IPS-20b (cell line): ENCODE measurements at regions not wholly inside any gene's neighbourhood (a gene's known extent, or its start where the extent isn't known, plus 50 kb on each side); places are given as distances from the start of the nearest gene placed in this dataset.

Experiments
- H3K27ac ChIP-seq: one replicate; pipeline ENCODE4 v1.5.1; 2013; ENCODE audit warnings: low read length
- H3K27me3 ChIP-seq: 2 replicates; pipeline ENCODE4 v1.6.1; 2013; ENCODE audit warnings: mild to moderate bottlenecking, low read length, inconsistent platforms; ENCODE audit not compliant: insufficient read depth
- H3K36me3 ChIP-seq: 2 replicates; pipeline ENCODE4 v1.6.1; 2013; ENCODE audit warnings: low read depth, mild to moderate bottlenecking, inconsistent platforms, low read length, moderate library complexity; ENCODE audit not compliant: insufficient read depth
- H3K4me1 ChIP-seq: 2 replicates; pipeline ENCODE4 v1.6.1; 2013; ENCODE audit warnings: mild to moderate bottlenecking, control low read depth, inconsistent platforms, low read length, moderate library complexity; ENCODE audit not compliant: insufficient read depth
- H3K4me3 ChIP-seq: 2 replicates; pipeline ENCODE4 v1.5.1; 2013; ENCODE audit warnings: mild to moderate bottlenecking, low read length, inconsistent platforms
- H3K9ac ChIP-seq: 2 replicates; pipeline ENCODE4 v1.6.1; 2013; ENCODE audit warnings: low read depth, mild to moderate bottlenecking, inconsistent platforms, low read length, moderate library complexity
- H3K9me3 ChIP-seq: 2 replicates; pipeline ENCODE4 v1.6.1; 2013; ENCODE audit warnings: mild to moderate bottlenecking, low read depth, low read length, inconsistent platforms; ENCODE audit not compliant: insufficient read depth

GRCh38 chr2:144082777-144083176 lies 437.1 kb downstream of the ZEB2 start:
- H3K9me3 ChIP-seq = no peaks in the 10 kb centered on the region
- no peak overlapping the region for H3K9ac ChIP-seq
- no peak overlapping the region for H3K27ac ChIP-seq
- no peak overlapping the region for H3K4me3 ChIP-seq
- peaks cover 3% of the 10 kb centered on the region; the same call in 1 of the 2 replicates for H3K4me1 ChIP-seq
- no peaks in the 10 kb centered on the region for H3K27me3 ChIP-seq
- H3K36me3 ChIP-seq = no peaks in the 10 kb centered on the region

- Histone ChIP-seq H3K36me3 (no peaks in the 10 kb centered on the region), H3K27ac (no peak overlapping the region), H3K27me3 (no peaks in the 10 kb centered on the region), H3K9me3 (no peaks in the 10 kb centered on the region), H3K9ac (no peak overlapping the region), H3K4me1 (peaks cover 3% of the 10 kb centered on the region; the same call in 1 of the 2 replicates), H3K4me3 (no peak overlapping the region)
These were observed 437.6 kb downstream of the ZEB2 start for GRCh38 chr2:144082327-144082726.

GRCh38 chr2:144081272-144081671 lies 438.6 kb downstream of the ZEB2 start:
- no peak overlapping the region for H3K27ac ChIP-seq
- H3K4me1 ChIP-seq = peaks cover 3% of the 10 kb centered on the region; the same call in 1 of the 2 replicates
- H3K36me3 ChIP-seq = no peaks in the 10 kb centered on the region
- H3K4me3 ChIP-seq = no peak overlapping the region
- no peaks in the 10 kb centered on the region for H3K9me3 ChIP-seq
- no peaks in the 10 kb centered on the region for H3K27me3 ChIP-seq
- no peak overlapping the region for H3K9ac ChIP-seq

- Histone ChIP-seq H3K27me3 (no peaks in the 10 kb centered on the region), H3K36me3 (no peaks in the 10 kb centered on the region), H3K4me1 (peaks cover 3% of the 10 kb centered on the region; the same call in 1 of the 2 replicates), H3K9me3 (no peaks in the 10 kb centered on the region), H3K27ac (no peak overlapping the region), H3K4me3 (no peak overlapping the region), H3K9ac (no peak overlapping the region)
These were observed 440.1 kb downstream of the ZEB2 start for GRCh38 chr2:144079803-144080202.

- H3K36me3 ChIP-seq = no peaks in the 10 kb centered on the region
- no peak overlapping the region for H3K27ac ChIP-seq
- H3K27me3 ChIP-seq = no peaks in the 10 kb centered on the region
- no peak overlapping the region for H3K4me3 ChIP-seq
- no peaks in the 10 kb centered on the region for H3K9me3 ChIP-seq
- no peak overlapping the region for H3K9ac ChIP-seq
- peaks cover 3% of the 10 kb centered on the region; the same call in 1 of the 2 replicates for H3K4me1 ChIP-seq
These were observed 440.9 kb downstream of the ZEB2 start for GRCh38 chr2:144078802-144079724.

GRCh38 chr2:144078106-144078505 lies 441.8 kb downstream of the ZEB2 start:
- no peaks in the 10 kb centered on the region for H3K27me3 ChIP-seq
- no peak overlapping the region for H3K9ac ChIP-seq
- H3K9me3 ChIP-seq = no peaks in the 10 kb centered on the region
- no peaks in the 10 kb centered on the region for H3K36me3 ChIP-seq
- H3K4me3 ChIP-seq = no peak overlapping the region
- H3K27ac ChIP-seq = no peak overlapping the region
- peaks cover 3% of the 10 kb centered on the region; the same call in 1 of the 2 replicates for H3K4me1 ChIP-seq

GRCh38 chr2:144074450-144074849 lies 445.5 kb downstream of the ZEB2 start:
- Histone ChIP-seq H3K4me3 (no peak overlapping the region), H3K9ac (no peak overlapping the region), H3K27ac (no peak overlapping the region), H3K36me3 (no peaks in the 10 kb centered on the region), H3K9me3 (no peaks in the 10 kb centered on the region), H3K27me3 (no peaks in the 10 kb centered on the region), H3K4me1 (peaks cover 3% of the 10 kb centered on the region; the same call in 1 of the 2 replicates)

- Histone ChIP-seq H3K27ac (no peak overlapping the region), H3K27me3 (no peaks in the 10 kb centered on the region), H3K36me3 (no peaks in the 10 kb centered on the region), H3K4me3 (no peak overlapping the region), H3K9me3 (no peaks in the 10 kb centered on the region), H3K9ac (no peak overlapping the region), H3K4me1 (peaks cover 7% of the 10 kb centered on the region; the same call in 1 of the 2 replicates)
These were observed 448.5 kb downstream of the ZEB2 start for GRCh38 chr2:144071461-144071860.

- Histone ChIP-seq H3K4me1 (peaks cover 7% of the 10 kb centered on the region; the same call in 1 of the 2 replicates), H3K27ac (no peak overlapping the region), H3K27me3 (no peaks in the 10 kb centered on the region), H3K9ac (no peak overlapping the region), H3K4me3 (no peak overlapping the region), H3K36me3 (no peaks in the 10 kb centered on the region), H3K9me3 (no peaks in the 10 kb centered on the region)
These were observed 452.4 kb downstream of the ZEB2 start for GRCh38 chr2:144067506-144067905.

- no peaks in the 10 kb centered on the region for H3K27me3 ChIP-seq
- peaks cover 5% of the 10 kb centered on the region; the same call in 1 of the 2 replicates for H3K4me1 ChIP-seq
- H3K4me3 ChIP-seq = no peak overlapping the region
- no peak overlapping the region for H3K9ac ChIP-seq
- no peaks in the 10 kb centered on the region for H3K36me3 ChIP-seq
- no peak overlapping the region for H3K27ac ChIP-seq
- no peaks in the 10 kb centered on the region for H3K9me3 ChIP-seq
These were observed 456.3 kb downstream of the ZEB2 start for GRCh38 chr2:144063602-144064001.

GRCh38 chr2:144054911-144055310 lies 465.0 kb downstream of the ZEB2 start:
- no peak overlapping the region for H3K4me3 ChIP-seq
- no peak overlapping the region for H3K27ac ChIP-seq
- no peaks in the 10 kb centered on the region for H3K9me3 ChIP-seq

GRCh38 chr2:144052083-144052482 lies 467.8 kb downstream of the ZEB2 start:
- no peaks in the 10 kb centered on the region for H3K9me3 ChIP-seq
- no peak overlapping the region for H3K4me3 ChIP-seq
- no peaks in the 10 kb centered on the region for H3K27me3 ChIP-seq
- no peak overlapping the region for H3K9ac ChIP-seq
- H3K4me1 ChIP-seq = no peaks in the 10 kb centered on the region
- no peaks in the 10 kb centered on the region for H3K36me3 ChIP-seq
- no peak overlapping the region for H3K27ac ChIP-seq

More at GRCh38 chr2:144054911-144055310, 465.0 kb downstream of the ZEB2 start:
- H3K4me1 ChIP-seq = no peaks in the 10 kb centered on the region
- H3K27me3 ChIP-seq = no peaks in the 10 kb centered on the region
- no peaks in the 10 kb centered on the region for H3K36me3 ChIP-seq
- no peak overlapping the region for H3K9ac ChIP-seq
